NCI-H345 treated with DMSO at 0.1 percent for 48 hours (cell line): ENCODE measurements at regions not wholly inside any gene's neighbourhood (a gene's known extent, or its start where the extent isn't known, plus 50 kb on each side); places are given as distances from the start of the nearest gene placed in this dataset.
"Not testable (repeated sequence)": the region's sequence is repeated elsewhere in the genome, so short reads cannot be mapped to it uniquely, and the experiment has no call there.

Experiments used
- DNase-seq: peaks from one replicate; lab custom pipeline; 2025; ENCODE audit not compliant: unreplicated experiment; lab: John Stamatoyannopoulos, UW

GRCh38 chr7:137110535-137110934 is 233.0 kb downstream of the PTN start:
- no peak for DNase-seq

DNA sequence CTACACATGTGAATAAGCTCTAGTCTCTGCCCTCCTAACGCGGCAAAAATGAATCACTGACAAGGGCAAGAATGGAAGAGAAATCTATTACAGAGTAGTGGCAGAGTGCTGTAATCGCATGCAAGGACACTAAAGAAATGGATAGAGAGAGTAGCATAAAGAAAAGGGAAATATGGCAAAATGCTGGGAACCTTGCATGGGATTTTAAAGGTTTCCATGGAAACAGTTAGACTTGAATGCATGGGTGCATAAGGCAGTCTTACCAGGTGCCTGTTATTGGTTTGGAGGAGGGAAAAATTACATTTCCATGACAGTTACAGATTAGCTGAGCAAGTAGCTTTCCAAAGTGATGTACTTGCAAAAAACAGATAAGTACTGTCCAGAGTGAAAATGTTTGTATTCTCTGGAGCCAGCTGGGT is 233.4 kb downstream of the PTN start:
- no peak for DNase-seq

GRCh38 chr7:137107802-137108201 is 235.7 kb downstream of the PTN start:
- DNase-seq: not testable (repeated sequence)

DNA sequence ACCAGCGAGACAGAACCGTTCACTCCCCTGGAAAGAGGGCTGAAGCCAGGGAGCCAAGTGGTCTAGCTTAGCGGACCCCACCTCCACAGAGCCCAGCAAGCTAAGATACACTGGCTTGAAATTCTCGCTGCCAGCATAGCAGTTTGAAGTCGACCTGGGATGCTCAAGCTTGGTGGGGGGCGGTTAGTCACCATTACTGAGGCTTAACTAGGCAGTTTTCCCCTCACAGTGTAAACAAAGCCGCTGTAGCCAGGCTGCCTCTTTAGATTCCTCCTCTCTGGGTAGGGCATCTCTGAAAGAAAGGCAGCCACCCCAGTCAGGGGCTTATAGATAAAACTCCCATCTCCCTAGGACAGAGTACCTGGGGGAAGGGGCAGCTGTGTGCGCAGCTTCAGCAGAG is 235.1 kb downstream of the CHRM2 start:
- DNase-seq: not testable (repeated sequence)

- DNase-seq: no peak
Measured at GRCh38 chr7:137097111-137097510, 228.7 kb downstream of the CHRM2 start.

GRCh38 chr7:137096607-137097006 is 228.2 kb downstream of the CHRM2 start:
- no peak for DNase-seq

DNA sequence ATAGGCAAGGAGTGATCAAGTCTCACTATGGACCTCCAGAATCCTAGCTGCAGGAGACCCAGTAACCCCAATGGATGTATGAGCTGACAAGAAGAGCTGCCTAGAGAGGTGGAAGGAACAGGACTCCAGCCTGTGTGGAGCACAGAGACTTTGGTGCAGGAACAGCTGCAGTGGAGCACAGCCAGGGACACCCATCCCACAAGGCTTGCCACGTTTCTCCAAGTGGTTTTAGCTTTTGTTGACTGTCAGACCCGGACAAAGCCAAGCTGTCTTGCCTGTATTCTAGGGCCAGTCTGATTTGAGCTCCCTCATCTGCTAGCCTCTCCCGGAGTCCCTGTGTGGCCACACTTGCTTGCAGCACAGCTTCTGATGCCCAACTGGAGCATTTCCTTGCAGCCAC is 224.7 kb downstream of the CHRM2 start:
- DNase-seq: no peak

DNA sequence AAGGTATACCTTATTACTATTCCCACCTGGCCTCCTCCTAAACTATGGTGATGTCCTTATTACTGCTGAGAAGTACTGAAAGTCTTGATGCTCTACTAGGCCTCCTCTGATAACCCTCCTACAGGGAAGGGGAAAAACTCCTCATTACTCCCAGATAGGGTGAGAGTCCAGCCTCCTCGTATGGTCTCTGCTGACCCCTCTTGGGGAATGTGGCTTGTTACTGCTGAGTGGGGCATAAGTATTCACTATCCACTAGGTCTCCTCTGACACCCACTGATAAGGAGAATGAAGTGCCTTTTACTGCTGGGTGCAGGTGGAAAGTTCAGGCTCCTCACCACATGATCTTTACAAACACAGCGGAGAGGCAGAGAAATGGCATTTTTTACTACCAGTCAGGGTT is 222.9 kb downstream of the CHRM2 start:
- no peak for DNase-seq

- no peak for DNase-seq
Measured at GRCh38 chr7:137086896-137087295, 218.4 kb downstream of the CHRM2 start.

DNA sequence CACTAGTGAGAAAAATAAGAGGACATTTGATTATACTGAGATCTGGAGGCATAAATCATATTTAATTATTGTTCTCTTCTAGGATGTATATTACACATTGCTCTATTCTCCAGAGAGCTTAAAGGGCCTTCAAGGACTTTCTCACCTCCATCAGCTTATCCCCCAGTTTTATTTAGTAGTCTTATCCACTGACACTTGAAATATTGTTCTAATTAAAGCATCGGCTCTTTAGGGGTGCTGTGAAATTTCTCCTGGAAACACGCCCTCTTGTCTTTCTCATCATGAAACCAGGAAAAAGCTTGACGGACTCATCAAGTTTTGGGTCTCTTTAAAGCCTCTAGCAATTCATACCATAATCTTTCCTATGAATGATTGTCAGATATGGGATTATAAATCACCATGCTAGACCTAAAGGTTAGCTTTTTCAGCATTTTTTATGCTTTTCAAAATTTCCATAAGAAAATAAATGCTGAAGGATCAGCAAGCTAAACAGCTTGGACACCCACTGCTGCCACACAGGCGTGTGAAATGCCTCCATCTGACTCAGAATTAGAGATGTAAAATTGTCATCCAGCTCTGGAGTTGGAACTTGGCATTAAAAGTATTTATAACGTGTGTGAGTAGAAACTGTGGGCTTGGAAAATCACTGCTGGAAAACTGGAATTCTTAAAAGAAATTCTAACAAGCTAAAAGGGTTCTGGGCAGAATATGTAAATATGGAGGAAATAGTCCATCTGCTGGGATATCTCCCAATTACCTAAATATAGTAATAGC is 216.3 kb downstream of the CHRM2 start:
- no peak for DNase-seq

GRCh38 chr7:137082391-137082790 is 213.9 kb downstream of the CHRM2 start:
- no peak for DNase-seq

DNA sequence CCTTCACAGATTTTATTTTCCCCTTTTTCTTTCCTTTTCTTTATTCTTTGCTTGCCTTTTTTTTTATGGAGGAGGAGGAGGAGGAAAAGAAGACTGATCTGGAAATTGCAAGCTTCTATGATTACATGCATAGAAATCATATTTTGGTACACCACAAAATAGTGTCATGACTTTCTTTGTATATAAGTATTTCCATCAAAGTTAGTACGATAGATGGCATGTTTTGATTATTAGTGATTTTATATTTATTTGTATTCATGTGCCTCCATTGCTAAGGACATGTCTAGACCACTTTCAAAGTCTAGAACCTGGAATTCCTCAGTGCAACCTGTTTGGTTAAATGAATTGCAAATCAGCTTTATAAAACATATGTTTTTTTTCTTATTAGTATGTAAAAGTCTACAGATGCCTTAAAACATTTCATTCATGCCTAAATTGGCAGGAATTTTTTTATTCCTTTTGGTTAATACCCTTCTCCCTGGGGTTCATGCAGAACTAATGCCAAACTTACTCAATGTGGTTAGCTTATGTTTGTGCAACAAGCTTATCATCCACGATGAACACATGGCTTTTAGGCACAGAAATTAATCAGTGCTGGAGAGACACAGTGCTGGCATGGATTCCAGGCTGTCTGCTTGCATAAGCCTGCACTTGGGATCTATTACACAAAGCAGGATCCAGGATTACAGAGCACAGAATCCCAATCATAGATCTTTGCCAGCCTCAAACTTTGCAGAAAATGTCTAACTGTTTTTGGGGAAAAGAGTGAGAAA is 213.1 kb downstream of the CHRM2 start:
- DNase-seq: no peak

- no peak for DNase-seq
Measured at GRCh38 chr7:137080516-137081203, 212.2 kb downstream of the CHRM2 start.

- DNase-seq: no peak
Measured at GRCh38 chr7:137078781-137079180, 210.3 kb downstream of the CHRM2 start.

DNA sequence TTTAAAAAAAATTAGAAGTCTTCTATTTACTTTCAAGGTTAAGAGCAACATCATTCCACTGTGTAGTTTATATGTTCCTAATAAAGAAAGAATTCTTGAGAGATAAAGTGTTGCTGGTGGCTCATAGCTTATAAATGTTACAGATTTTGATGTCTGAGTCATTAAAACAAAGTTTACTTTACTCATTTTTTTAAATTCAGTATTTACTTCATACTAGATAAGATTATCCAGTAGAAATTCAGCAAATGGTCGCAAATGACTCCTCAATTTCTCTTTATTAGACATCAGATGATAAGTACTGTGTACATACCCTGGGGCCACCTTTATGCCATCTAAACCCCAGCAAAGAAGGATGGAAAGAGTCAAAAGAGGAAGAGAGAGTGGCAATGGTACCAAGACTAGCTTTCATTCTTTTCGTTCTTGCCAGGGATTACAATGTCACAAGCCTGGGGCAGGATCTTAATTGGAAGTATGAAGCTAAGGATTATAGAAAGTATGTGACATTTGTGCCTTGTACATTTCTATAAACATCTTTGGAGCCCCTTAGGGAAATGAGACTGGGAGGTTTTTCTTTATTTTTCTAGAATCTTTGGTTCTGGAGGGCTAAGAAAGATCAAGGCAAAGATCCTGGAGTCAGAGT is 206.1 kb downstream of the CHRM2 start:
- no peak for DNase-seq

DNA sequence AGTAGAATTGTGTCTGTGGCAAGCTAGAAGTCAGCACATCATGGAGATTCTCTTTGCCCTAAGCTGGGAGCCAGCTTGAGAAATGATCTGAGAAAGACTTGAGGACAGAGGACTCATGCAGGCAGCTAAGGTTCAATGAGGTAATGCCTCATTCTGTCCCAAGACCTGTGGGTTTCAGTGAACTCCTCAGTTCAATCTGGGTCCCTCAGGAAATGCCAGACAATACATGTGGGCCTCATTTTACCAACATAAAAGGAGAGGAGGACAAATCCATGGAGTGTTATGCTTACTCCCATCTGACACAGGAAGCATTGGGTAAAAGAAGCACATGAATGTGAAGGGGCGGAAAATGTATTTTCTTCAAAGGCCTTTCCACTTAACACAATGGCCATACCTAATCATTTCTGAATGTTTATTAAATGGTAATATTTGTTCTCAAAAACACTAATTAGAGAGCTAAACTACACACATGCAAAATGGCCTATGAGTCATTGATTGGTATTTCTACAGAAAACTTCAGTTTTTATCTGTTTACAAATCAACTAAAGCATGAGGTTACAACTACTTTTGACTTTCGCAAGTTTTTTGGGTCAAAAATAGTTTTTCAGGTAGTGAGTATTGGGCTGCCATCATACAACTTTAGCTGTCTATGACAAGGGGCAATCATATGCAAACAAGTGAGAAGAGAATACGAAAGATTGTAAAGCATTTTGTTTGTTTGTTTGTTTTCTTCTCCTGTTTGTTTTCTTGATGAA is 205.3 kb downstream of the CHRM2 start:
- no peak for DNase-seq
